ENCODE measurements at regions not wholly inside any gene's neighbourhood (a gene's known extent, or its start where the extent isn't known, plus 50 kb on each side); places are given as distances from the start of the nearest gene placed in this dataset.

GRCh38 chr6:121664158-121664557 is 228.7 kb downstream of the GJA1 start:
- H3K9ac ChIP-seq (ENCODE audit: low read depth in 1 of 2, low read length in 2 of 2), result no peak overlapping the region
- TF ChIP-seq FOXA2 (IDR thresholded peaks at IDR 0.05) (no peak), GABPA (IDR thresholded peaks at IDR 0.05 in 1 of 2, conservative IDR thresholded peaks at IDR 0.05 in 1 of 2) (no peak), RAD21 (IDR thresholded peaks at IDR 0.05) (no peak), MAX (IDR thresholded peaks at IDR 0.05) (no peak), YY1 (IDR thresholded peaks at IDR 0.05) (no peak), SP1 (IDR thresholded peaks at IDR 0.05) (no peak), NR2F2 (IDR thresholded peaks at IDR 0.05) (no peak), FOXA1 (IDR thresholded peaks at IDR 0.05) (no peak), HNF4A (conservative IDR thresholded peaks at IDR 0.05) (no peak), RXRA (IDR thresholded peaks at IDR 0.05) (no peak), JUND (IDR thresholded peaks at IDR 0.05) (no peak), REST (IDR thresholded peaks at IDR 0.05) (no peak), EGR1 (IDR thresholded peaks at IDR 0.05; ENCODE audit: low read depth in 2 of 2) (no peak)
- TF ChIP-seq, protein P1, sequence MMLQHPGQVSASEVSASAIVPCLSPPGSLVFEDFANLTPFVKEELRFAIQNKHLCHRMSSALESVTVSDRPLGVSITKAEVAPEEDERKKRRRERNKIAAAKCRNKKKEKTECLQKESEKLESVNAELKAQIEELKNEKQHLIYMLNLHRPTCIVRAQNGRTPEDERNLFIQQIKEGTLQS (IDR thresholded peaks at IDR 0.05), result no peak
- no peaks in the 10 kb centered on the region for H3K27me3 ChIP-seq (ENCODE audit: control insufficient read depth in 4 of 4, insufficient read depth in 4 of 4, low read length in 3 of 4)
- no peaks in the 10 kb centered on the region for H3K9me3 ChIP-seq (ENCODE audit: control insufficient read depth in 4 of 4, low read length in 3 of 4)
- H3K4me1 ChIP-seq (ENCODE audit: control insufficient read depth in 4 of 4, insufficient read depth in 4 of 4, low read length in 3 of 4), result no peaks in the 10 kb centered on the region
- H3K27ac ChIP-seq (ENCODE audit: low read depth in 1 of 2, low read length in 2 of 2), result no peak overlapping the region
- H3K36me3 ChIP-seq (ENCODE audit: control insufficient read depth in 4 of 4, insufficient read depth in 3 of 4, low read depth in 1 of 4, low read length in 3 of 4), result no peaks in the 10 kb centered on the region
- no peak for DNase-seq (ENCODE audit: low spot score)
- 79% methylated on average over 1 of the region's 1 CpG for WGBS
- H3K4me3 ChIP-seq (ENCODE audit: low read depth in 1 of 3, low read length in 3 of 3), result no peak overlapping the region

DNA sequence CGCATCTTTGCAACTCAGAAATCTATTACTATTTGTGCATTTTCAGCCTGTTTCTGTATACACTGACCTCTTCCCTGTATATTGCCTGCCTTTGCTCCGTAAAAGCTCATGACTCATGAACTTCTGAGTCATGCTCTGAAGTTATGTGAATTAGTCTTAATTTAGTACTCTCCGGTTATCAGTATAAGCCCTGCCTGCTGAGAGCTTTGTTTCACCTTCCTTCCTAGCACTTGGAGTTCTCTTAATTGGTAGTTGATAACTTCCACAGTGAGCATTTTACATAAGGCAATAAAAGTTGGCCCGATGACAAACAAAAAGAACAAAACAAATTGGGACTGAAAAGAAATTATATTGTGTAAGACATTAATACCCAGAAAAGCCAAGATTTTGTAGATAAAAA is 231.4 kb downstream of the GJA1 start:
- Histone ChIP-seq H3K27me3 (ENCODE audit: control insufficient read depth in 4 of 4, insufficient read depth in 4 of 4, low read length in 3 of 4) (no peaks in the 10 kb centered on the region), H3K27ac (ENCODE audit: low read depth in 1 of 2, low read length in 2 of 2) (no peak overlapping the region), H3K9ac (ENCODE audit: low read depth in 1 of 2, low read length in 2 of 2) (no peak overlapping the region), H3K36me3 (ENCODE audit: control insufficient read depth in 4 of 4, insufficient read depth in 3 of 4, low read depth in 1 of 4, low read length in 3 of 4) (no peaks in the 10 kb centered on the region), H3K4me1 (ENCODE audit: control insufficient read depth in 4 of 4, insufficient read depth in 4 of 4, low read length in 3 of 4) (no peaks in the 10 kb centered on the region), H3K9me3 (ENCODE audit: control insufficient read depth in 4 of 4, low read length in 3 of 4) (no peaks in the 10 kb centered on the region), H3K4me3 (ENCODE audit: low read depth in 1 of 3, low read length in 3 of 3) (no peak overlapping the region)
- DNase-seq (ENCODE audit: low spot score), result no peak
- WGBS, result 61% methylated on average over 4 of the region's 4 CpGs
- TF ChIP-seq JUND (IDR thresholded peaks at IDR 0.05) (peak in 1 of 2 donors; percentile 39), HNF4A (conservative IDR thresholded peaks at IDR 0.05) (no peak)

GRCh38 chr6:121668259-121668658 is 232.8 kb downstream of the GJA1 start:
- Histone ChIP-seq H3K9ac (ENCODE audit: low read depth in 1 of 2, low read length in 2 of 2) (no peak overlapping the region), H3K4me3 (ENCODE audit: low read depth in 1 of 3, low read length in 3 of 3) (no peak overlapping the region), H3K36me3 (ENCODE audit: control insufficient read depth in 4 of 4, insufficient read depth in 3 of 4, low read depth in 1 of 4, low read length in 3 of 4) (no peaks in the 10 kb centered on the region), H3K27me3 (ENCODE audit: control insufficient read depth in 4 of 4, insufficient read depth in 4 of 4, low read length in 3 of 4) (no peaks in the 10 kb centered on the region), H3K4me1 (ENCODE audit: control insufficient read depth in 4 of 4, insufficient read depth in 4 of 4, low read length in 3 of 4) (no peaks in the 10 kb centered on the region), H3K27ac (ENCODE audit: low read depth in 1 of 2, low read length in 2 of 2) (no peak overlapping the region), H3K9me3 (ENCODE audit: control insufficient read depth in 4 of 4, low read length in 3 of 4) (no peaks in the 10 kb centered on the region)
- whole genome bisulfite sequencing, result 82% methylated on average over 3 of the region's 3 CpGs
- TF ChIP-seq JUND (IDR thresholded peaks at IDR 0.05), result no peak
- TF ChIP-seq YY1 (IDR thresholded peaks at IDR 0.05), result no peak
- no peak for TF ChIP-seq FOXA1 (IDR thresholded peaks at IDR 0.05)
- TF ChIP-seq SP1 (IDR thresholded peaks at IDR 0.05), result no peak
- TF ChIP-seq EGR1 (IDR thresholded peaks at IDR 0.05; ENCODE audit: low read depth in 2 of 2), result no peak
- TF ChIP-seq GABPA (IDR thresholded peaks at IDR 0.05 in 1 of 2, conservative IDR thresholded peaks at IDR 0.05 in 1 of 2), result no peak
- no peak for TF ChIP-seq MAX (IDR thresholded peaks at IDR 0.05)
- no peak for TF ChIP-seq HNF4A (conservative IDR thresholded peaks at IDR 0.05)
- no peak for TF ChIP-seq FOXA2 (IDR thresholded peaks at IDR 0.05)
- TF ChIP-seq RXRA (IDR thresholded peaks at IDR 0.05), result no peak
- TF ChIP-seq NR2F2 (IDR thresholded peaks at IDR 0.05), result no peak
- TF ChIP-seq RAD21 (IDR thresholded peaks at IDR 0.05), result no peak
- TF ChIP-seq, protein P1 (IDR thresholded peaks at IDR 0.05), result no peak
- DNase-seq (ENCODE audit: low spot score), result no peak

All from liver (tissue), 7 donors.